Naive thymus-derived CD4-positive, alpha-beta T cell (primary cell): ENCODE measurements at regions not wholly inside any gene's neighbourhood (a gene's known extent, or its start where the extent isn't known, plus 50 kb on each side); places are given as distances from the start of the nearest gene placed in this dataset.
"Not testable (repeated sequence)": the region's sequence is repeated elsewhere in the genome, so short reads cannot be mapped to it uniquely, and the experiment has no call there.

Source experiments
- ATAC-seq: fragments of 150-1000 bp; cut with Tn5 transposase; 2 replicates; pipeline ENCODE4 v1.10.0; 2021; ENCODE audit warnings: mild to moderate bottlenecking, moderate library complexity
- CTCF ChIA-PET: fragments of 350-600 bp; sonication (Branson Sonifier 250); formaldehyde crosslinking; loops from one replicate; lab custom pipeline; 2021; ENCODE audit warnings: antibody characterized with exemption; lab: Charles Lee
- POLR2A ChIA-PET: fragments of 350-600 bp; sonication (Branson Sonifier 250); formaldehyde crosslinking; loops from one replicate; lab custom pipeline; 2021; ENCODE audit warnings: antibody characterized with exemption, inconsistent platforms; lab: Charles Lee
- DNase-seq, 9 donors: peaks; one replicate each; pipeline versions ENCODE4 v3.0.0 to v3.0.0-alpha.2; 2020 to 2022; ENCODE audit warnings: mixed read lengths in 1 of 9
- H3K27ac ChIP-seq: one replicate; pipeline ENCODE4 v1.7.0; 2013; ENCODE audit warnings: mild to moderate bottlenecking, low read depth, low read length, moderate library complexity
- H3K27me3 ChIP-seq, 2 donors: one replicate each; pipeline ENCODE4 v1.7.0; 2013; ENCODE audit warnings: low read length in 2 of 2, mild to moderate bottlenecking in 2 of 2, moderate library complexity in 2 of 2; ENCODE audit not compliant: control insufficient read depth in 2 of 2, insufficient read depth in 2 of 2
- H3K36me3 ChIP-seq, 3 experiments: 1 replicate in 2 of 3; 2 replicates in 1 of 3; pipeline ENCODE4 v1.7.0; 2013; ENCODE audit warnings: low read length in 3 of 3, mild to moderate bottlenecking in 3 of 3, moderate library complexity in 1 of 3; ENCODE audit not compliant: insufficient read depth in 3 of 3, control insufficient read depth in 2 of 3
- H3K4me1 ChIP-seq, 2 donors: one replicate each; pipeline ENCODE4 v1.7.0; 2013; ENCODE audit warnings: low read length in 2 of 2, mild to moderate bottlenecking in 2 of 2, moderate library complexity in 1 of 2; ENCODE audit not compliant: control insufficient read depth in 2 of 2, insufficient read depth in 2 of 2
- H3K4me3 ChIP-seq: 2 replicates; pipeline ENCODE4 v1.7.0; 2013; ENCODE audit warnings: mild to moderate bottlenecking, low read length
- H3K9me3 ChIP-seq, 3 experiments: 1 replicate in 2 of 3; 2 replicates in 1 of 3; pipeline ENCODE4 v1.7.0; 2013; ENCODE audit warnings: low read length in 3 of 3; ENCODE audit not compliant: control insufficient read depth in 2 of 3
- H3K27ac Mint-ChIP-seq, 9 donors: one replicate each; pipeline ENCODE4 v1.8.0; 2020 to 2022; ENCODE audit warnings: mixed read lengths in 9 of 9, mild to moderate bottlenecking in 8 of 9, moderate library complexity in 5 of 9, inconsistent platforms in 2 of 9
- H3K27me3 Mint-ChIP-seq, 5 donors: one replicate each; pipeline ENCODE4 v1.8.0; 2021 to 2022; ENCODE audit warnings: mixed read lengths in 5 of 5, mild to moderate bottlenecking in 1 of 5
- H3K36me3 Mint-ChIP-seq, 5 donors: one replicate each; pipeline ENCODE4 v1.8.0; 2020 to 2022; ENCODE audit warnings: mixed read lengths in 5 of 5, mild to moderate bottlenecking in 3 of 5, inconsistent platforms in 1 of 5
- H3K4me1 Mint-ChIP-seq, 7 donors: one replicate each; pipeline ENCODE4 v1.8.0; 2020 to 2022; ENCODE audit warnings: mixed read lengths in 7 of 7, mild to moderate bottlenecking in 3 of 7, inconsistent platforms in 1 of 7
- H3K4me3 Mint-ChIP-seq, 10 donors: one replicate each; pipeline ENCODE4 v1.8.0; 2020 to 2022; ENCODE audit warnings: mild to moderate bottlenecking in 10 of 10, mixed read lengths in 10 of 10, moderate library complexity in 6 of 10, inconsistent platforms in 2 of 10
- H3K9me3 Mint-ChIP-seq, 11 donors: one replicate each; pipeline ENCODE4 v1.8.0; 2020 to 2022; ENCODE audit warnings: mixed read lengths in 11 of 11, mild to moderate bottlenecking in 4 of 11, inconsistent platforms in 1 of 11, moderate library complexity in 1 of 11
- intact Hi-C, 2 donors: fragments of 100-400 bp; cut with micrococcal nuclease; formaldehyde crosslinking; loops; one replicate each; pipeline ENCODE4 v1.15.1; 2023

DNA sequence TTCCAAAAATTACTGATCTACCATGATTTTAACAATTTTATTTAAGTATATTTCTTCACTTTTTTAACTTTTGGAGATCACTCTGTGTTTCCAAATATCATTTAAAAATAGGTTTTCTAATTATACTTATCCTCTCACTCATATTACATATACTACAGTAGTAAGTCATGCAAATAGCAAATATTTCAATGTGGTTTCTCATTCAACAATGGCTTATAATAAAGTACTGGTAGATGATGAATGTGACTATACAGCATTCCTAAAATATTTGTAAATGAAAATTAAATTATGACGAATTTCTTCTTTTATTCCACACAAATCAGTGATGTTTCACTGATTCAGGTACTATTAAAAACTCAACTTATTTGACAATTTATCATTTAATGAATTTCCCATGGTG lies 176.3 kb upstream of the MEF2C start:
- ATAC-seq = no peak
- Mint-ChIP-seq H3K4me3 (no peak overlapping the region), H3K27ac (no peak overlapping the region)

GRCh38 chr5:89055695-89056085 lies 172.7 kb upstream of the MEF2C start:
- ATAC-seq (no peak), DNase-seq (no peak)
- Histone ChIP-seq H3K9me3 (peaks cover 0 to 2% (median 0%) of the 10 kb centered on the region in 3 experiments), H3K36me3 (no peaks in the 10 kb centered on the region), H3K4me3 (no peak overlapping the region), H3K27ac (no peak overlapping the region), H3K4me1 (no peaks in the 10 kb centered on the region), H3K27me3 (no peaks in the 10 kb centered on the region)
- Mint-ChIP-seq H3K9me3 (peaks cover 0 to 9% (median 2%) of the 10 kb centered on the region in 11 donors), H3K27ac (no peak overlapping the region), H3K27me3 (peaks cover 0 to 2% (median 0%) of the 10 kb centered on the region in 5 donors), H3K36me3 (peaks cover 0 to 4% (median 0%) of the 10 kb centered on the region in 5 donors), H3K4me1 (no peaks in the 10 kb centered on the region), H3K4me3 (no peak overlapping the region)
- POLR2A ChIA-PET = no interaction called here
- CTCF ChIA-PET = no interaction called here
- intact Hi-C loops = no loop called here

More for the DNA sequence above, 176.3 kb upstream of the MEF2C start:
- intact Hi-C loops = no loop called here
- no peaks in the 10 kb centered on the region for H3K4me1 ChIP-seq
- POLR2A ChIA-PET = no interaction called here
- peaks cover 0 to under 1% (median 0%) of the 10 kb centered on the region in 5 donors for H3K27me3 Mint-ChIP-seq
- peaks cover 0 to 1% (median 0%) of the 10 kb centered on the region in 11 donors for H3K9me3 Mint-ChIP-seq
- H3K4me1 Mint-ChIP-seq = no peaks in the 10 kb centered on the region
- H3K27me3 ChIP-seq = no peaks in the 10 kb centered on the region
- no peaks in the 10 kb centered on the region for H3K36me3 Mint-ChIP-seq
- H3K27ac ChIP-seq = no peak overlapping the region
- H3K36me3 ChIP-seq = no peaks in the 10 kb centered on the region
- H3K4me3 ChIP-seq = no peak overlapping the region
- DNase-seq = no peak
- CTCF ChIA-PET = no interaction called here
- H3K9me3 ChIP-seq = no peaks in the 10 kb centered on the region

DNA sequence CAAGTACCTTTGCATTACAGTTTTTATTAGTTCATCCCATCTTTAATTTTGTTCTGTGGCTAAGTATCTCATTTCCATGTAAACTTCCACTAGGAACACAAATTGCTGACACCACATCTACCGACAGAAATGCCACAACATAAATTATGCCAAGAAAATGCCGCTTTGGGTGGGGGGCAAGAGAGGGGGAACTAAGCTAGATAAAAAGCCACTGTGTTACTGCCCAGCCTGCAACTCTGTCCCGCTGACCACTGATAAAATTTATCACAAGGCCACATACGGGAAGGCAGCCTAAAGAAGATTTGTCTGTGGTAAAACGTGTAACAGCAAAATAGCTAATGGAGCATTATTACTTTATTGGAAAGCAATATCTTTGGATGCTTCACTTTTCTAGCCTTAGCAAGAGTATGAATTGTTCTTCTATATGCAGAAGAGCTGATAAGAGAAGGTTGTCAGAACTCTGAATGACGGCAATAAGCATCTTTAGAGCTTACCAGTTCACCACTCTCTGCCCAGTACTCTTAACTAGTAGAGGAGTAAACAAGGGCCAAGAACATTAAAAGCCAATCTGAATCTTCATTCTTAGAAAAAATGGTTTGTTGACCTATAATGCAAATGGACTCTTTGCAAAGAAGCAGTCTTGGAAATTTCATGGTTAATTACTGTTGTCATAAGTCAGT lies 172.2 kb upstream of the MEF2C start:
- H3K27me3 Mint-ChIP-seq = peaks cover 0 to 2% (median 0%) of the 10 kb centered on the region in 5 donors
- peaks cover 0 to 9% (median 0%) of the 10 kb centered on the region in 5 donors for H3K36me3 Mint-ChIP-seq
- ChIA-PET CTCF (no interaction called here), POLR2A (no interaction called here)
- intact Hi-C loops = no loop called here
- Histone ChIP-seq H3K36me3 (no peaks in the 10 kb centered on the region), H3K4me1 (no peaks in the 10 kb centered on the region), H3K4me3 (no peak overlapping the region), H3K27me3 (no peaks in the 10 kb centered on the region), H3K27ac (no peak overlapping the region), H3K9me3 (peaks cover 0 to 5% (median 0%) of the 10 kb centered on the region in 3 experiments)
- H3K4me3 Mint-ChIP-seq = no peak overlapping the region
- H3K27ac Mint-ChIP-seq = no peak overlapping the region
- peaks cover 0 to 14% (median 6%) of the 10 kb centered on the region in 11 donors for H3K9me3 Mint-ChIP-seq
- no peak for DNase-seq
- no peaks in the 10 kb centered on the region for H3K4me1 Mint-ChIP-seq
- ATAC-seq = no peak

- Histone ChIP-seq H3K36me3 (no peaks in the 10 kb centered on the region), H3K4me3 (no peak overlapping the region), H3K9me3 (peaks cover 0 to 5% (median 0%) of the 10 kb centered on the region in 3 experiments), H3K27me3 (no peaks in the 10 kb centered on the region), H3K4me1 (no peaks in the 10 kb centered on the region), H3K27ac (no peak overlapping the region)
- Mint-ChIP-seq H3K9me3 (peaks cover 0 to 25% (median 8%) of the 10 kb centered on the region in 11 donors), H3K4me1 (no peaks in the 10 kb centered on the region), H3K27me3 (peaks cover 0 to 2% (median 0%) of the 10 kb centered on the region in 5 donors), H3K36me3 (peaks cover 0 to 9% (median 0%) of the 10 kb centered on the region in 5 donors), H3K4me3 (no peak overlapping the region), H3K27ac (no peak overlapping the region)
- ChIA-PET CTCF (no interaction called here), POLR2A (no interaction called here)
- ATAC-seq = no peak
- intact Hi-C loops = no loop called here
- DNase-seq = no peak
Measured at GRCh38 chr5:89053547-89053946, 170.6 kb upstream of the MEF2C start.

DNA sequence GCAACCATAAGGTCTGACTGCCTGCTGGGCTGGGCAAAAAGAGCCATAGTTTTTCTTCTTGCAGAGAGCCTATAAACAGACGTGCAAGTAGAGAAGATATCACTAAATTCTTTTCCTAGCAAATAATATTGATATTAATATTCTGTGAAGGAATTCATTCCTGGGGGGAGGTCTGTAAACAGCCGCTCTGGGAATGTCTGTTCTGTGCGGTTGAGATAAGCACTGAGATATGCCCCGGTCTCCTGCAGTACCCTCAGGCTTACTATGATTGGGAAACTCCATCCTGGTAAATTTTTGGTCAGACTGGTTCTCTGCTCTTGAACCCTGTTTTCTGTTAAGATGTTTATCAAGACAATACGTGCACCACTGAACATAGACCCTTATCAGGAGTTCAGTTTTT lies 167.1 kb upstream of the MEF2C start:
- H3K4me1 ChIP-seq, H3K9me3 ChIP-seq, H3K27ac Mint-ChIP-seq, ATAC-seq, POLR2A ChIA-PET, H3K4me1 Mint-ChIP-seq, H3K36me3 Mint-ChIP-seq, DNase-seq, H3K27me3 Mint-ChIP-seq, intact Hi-C loops, H3K4me3 ChIP-seq, H3K36me3 ChIP-seq, H3K27ac ChIP-seq, H3K27me3 ChIP-seq, H3K4me3 Mint-ChIP-seq, CTCF ChIA-PET: not testable (repeated sequence)
- peaks cover 0 to 25% (median 8%) of the 10 kb centered on the region in 11 donors for H3K9me3 Mint-ChIP-seq

- no peaks in the 10 kb centered on the region for H3K27me3 Mint-ChIP-seq
- peaks cover 0 to 25% (median 8%) of the 10 kb centered on the region in 11 donors for H3K9me3 Mint-ChIP-seq
- ATAC-seq (no peak), DNase-seq (no peak)
- ChIA-PET CTCF (no interaction called here), POLR2A (no interaction called here)
- H3K4me3 ChIP-seq = no peak overlapping the region
- H3K27me3 ChIP-seq = no peaks in the 10 kb centered on the region
- no peak overlapping the region for H3K27ac ChIP-seq
- peaks cover 0 to 8% (median 0%) of the 10 kb centered on the region in 7 donors for H3K4me1 Mint-ChIP-seq
- no peaks in the 10 kb centered on the region for H3K36me3 ChIP-seq
- H3K27ac Mint-ChIP-seq = no peak overlapping the region
- H3K4me1 ChIP-seq = no peaks in the 10 kb centered on the region
- intact Hi-C loops = no loop called here
- peaks cover 0 to 9% (median 0%) of the 10 kb centered on the region in 5 donors for H3K36me3 Mint-ChIP-seq
- H3K4me3 Mint-ChIP-seq = no peak overlapping the region
- peaks cover 0 to 5% (median 0%) of the 10 kb centered on the region in 3 experiments for H3K9me3 ChIP-seq
Measured at GRCh38 chr5:89047571-89047970, 164.6 kb upstream of the MEF2C start.

DNA sequence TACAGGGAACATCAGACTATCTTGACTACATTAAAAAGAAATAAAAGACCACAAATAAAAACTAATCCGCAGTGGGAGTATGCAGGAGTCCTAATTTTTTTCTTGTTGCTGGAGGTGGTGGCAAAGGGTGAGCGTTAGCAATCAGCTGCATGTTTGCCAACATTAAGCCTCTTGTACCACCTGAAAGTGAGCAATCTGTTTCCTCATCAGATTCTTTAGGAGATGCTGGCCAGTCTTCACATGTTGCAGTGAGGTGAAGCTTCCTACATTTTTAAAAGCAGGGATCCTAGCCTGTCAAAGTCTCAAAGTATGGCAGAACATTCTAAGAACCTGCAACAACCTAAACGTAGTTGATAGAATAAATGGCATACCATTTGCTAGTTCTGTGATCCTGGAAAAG lies 162.2 kb upstream of the MEF2C start:
- H3K27me3 ChIP-seq = no peaks in the 10 kb centered on the region
- peaks cover 0 to 12% (median 1%) of the 10 kb centered on the region in 11 donors for H3K9me3 Mint-ChIP-seq
- H3K36me3 Mint-ChIP-seq = peaks cover 0 to 3% (median 0%) of the 10 kb centered on the region in 5 donors
- no peaks in the 10 kb centered on the region for H3K9me3 ChIP-seq
- no peaks in the 10 kb centered on the region for H3K27me3 Mint-ChIP-seq
- no peak overlapping the region for H3K4me3 Mint-ChIP-seq
- ATAC-seq (no peak), DNase-seq (no peak)
- H3K27ac ChIP-seq = no peak overlapping the region
- H3K27ac Mint-ChIP-seq = no peak overlapping the region
- CTCF ChIA-PET = no interaction called here
- no peaks in the 10 kb centered on the region for H3K36me3 ChIP-seq
- no peak overlapping the region for H3K4me3 ChIP-seq
- H3K4me1 Mint-ChIP-seq = peaks cover 0 to 8% (median 0%) of the 10 kb centered on the region in 7 donors
- H3K4me1 ChIP-seq = no peaks in the 10 kb centered on the region
- POLR2A ChIA-PET = no interaction called here
- intact Hi-C loops = no loop called here
